AG09309 (cell line): ENCODE measurements at regions not wholly inside any gene's neighbourhood (a gene's known extent, or its start where the extent isn't known, plus 50 kb on each side); places are given as distances from the start of the nearest gene placed in this dataset.

Source experiments
- DNase-seq: peaks from one replicate; pipeline ENCODE4 v3.0.0-alpha.2; 2010; ENCODE audit warnings: low read depth
- H3K4me3 ChIP-seq: 2 replicates; pipeline ENCODE4 v1.5.1; 2011; ENCODE audit warnings: mild to moderate bottlenecking, low read depth, low read length, moderate library complexity; ENCODE audit not compliant: control insufficient read depth
- CTCF ChIP-seq: IDR thresholded peaks from 2 replicates; pipeline ENCODE4 v1.5.1; 2011; ENCODE audit warnings: mild to moderate bottlenecking, low read depth, low read length, inconsistent platforms; ENCODE audit not compliant: insufficient read depth, control insufficient read depth; ENCODE audit errors: missing control alignments

GRCh38 chr17:56648321-56648720 lies 54.8 kb downstream of the NOG start:
- no peak overlapping the region for H3K4me3 ChIP-seq
- DNase-seq: no peak
- no peak for TF ChIP-seq CTCF

GRCh38 chr17:56648806-56649205 lies 55.3 kb downstream of the NOG start:
- TF ChIP-seq CTCF: no peak
- no peak for DNase-seq
- no peak overlapping the region for H3K4me3 ChIP-seq

GRCh38 chr17:56652628-56653027 lies 59.1 kb downstream of the NOG start:
- no peak for DNase-seq
- H3K4me3 ChIP-seq: no peak overlapping the region
- TF ChIP-seq CTCF: no peak

- no peak for DNase-seq
- TF ChIP-seq CTCF: peak; percentile 42
- no peak overlapping the region for H3K4me3 ChIP-seq
Observed at GRCh38 chr17:56653877-56654276, 60.4 kb downstream of the NOG start.

GRCh38 chr17:56656701-56657327 lies 63.3 kb downstream of the NOG start:
- no peak for DNase-seq
- H3K4me3 ChIP-seq: no peak overlapping the region
- no peak for TF ChIP-seq CTCF

- no peak for DNase-seq
- TF ChIP-seq CTCF: no peak
- H3K4me3 ChIP-seq: no peak overlapping the region
Observed at GRCh38 chr17:56658648-56659047, 65.1 kb downstream of the NOG start.

GRCh38 chr17:56659622-56660021 lies 66.1 kb downstream of the NOG start:
- no peak for DNase-seq
- TF ChIP-seq CTCF: no peak
- H3K4me3 ChIP-seq: no peak overlapping the region
